ENCODE measurements at regions not wholly inside any gene's neighbourhood (a gene's known extent, or its start where the extent isn't known, plus 50 kb on each side); places are given as distances from the start of the nearest gene placed in this dataset.

GRCh38 chr4:117844594-117844993 is 189.7 kb upstream of the NDST3 start:
- no peak for TF ChIP-seq CTCF (IDR thresholded peaks at IDR 0.05)
- TF ChIP-seq POLR2A (IDR thresholded peaks at IDR 0.05) = no peak

Data from lower leg skin (tissue), 3 donors.